ENCODE measurements at regions not wholly inside any gene's neighbourhood (a gene's known extent, or its start where the extent isn't known, plus 50 kb on each side); places are given as distances from the start of the nearest gene placed in this dataset.

DNA sequence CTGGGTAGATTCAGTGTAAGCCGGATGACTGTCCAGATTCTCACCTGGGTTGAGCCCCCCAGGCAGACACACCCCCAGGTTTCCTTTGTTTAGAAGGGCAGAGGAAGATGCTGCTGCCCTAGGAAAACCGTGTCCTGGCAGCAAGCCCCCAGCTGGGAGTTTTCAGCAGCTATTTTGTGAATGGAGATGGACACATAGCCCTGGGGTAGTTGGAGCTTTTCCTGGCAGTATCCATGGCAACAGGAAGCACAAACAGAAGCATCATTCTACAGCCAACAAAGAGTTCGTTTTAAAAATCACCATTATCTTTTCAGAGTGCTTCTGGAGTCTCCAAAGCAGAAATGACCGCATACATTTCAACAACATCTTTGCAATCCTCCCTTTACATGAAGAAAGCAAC is 245.5 kb downstream of the BRD1 start:
- no peak for DNase-seq

DNA sequence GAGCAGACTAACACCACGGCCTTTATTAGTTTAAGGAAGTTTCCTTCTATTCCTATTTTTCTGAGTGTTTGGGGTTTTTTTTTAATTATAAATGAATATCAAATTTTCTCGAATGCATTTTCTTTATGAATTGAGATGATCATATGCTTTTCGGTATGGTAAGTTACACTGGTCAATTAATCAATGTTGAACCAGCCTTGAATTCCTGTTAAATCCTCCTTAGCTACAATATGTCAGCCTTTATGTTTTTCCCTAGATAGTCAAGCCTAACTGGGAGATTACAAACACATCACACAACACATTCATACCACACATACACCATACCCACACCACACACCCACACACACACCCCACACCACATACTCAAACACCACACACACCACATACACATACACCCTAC is 247.6 kb downstream of the BRD1 start:
- no peak for DNase-seq

DNA sequence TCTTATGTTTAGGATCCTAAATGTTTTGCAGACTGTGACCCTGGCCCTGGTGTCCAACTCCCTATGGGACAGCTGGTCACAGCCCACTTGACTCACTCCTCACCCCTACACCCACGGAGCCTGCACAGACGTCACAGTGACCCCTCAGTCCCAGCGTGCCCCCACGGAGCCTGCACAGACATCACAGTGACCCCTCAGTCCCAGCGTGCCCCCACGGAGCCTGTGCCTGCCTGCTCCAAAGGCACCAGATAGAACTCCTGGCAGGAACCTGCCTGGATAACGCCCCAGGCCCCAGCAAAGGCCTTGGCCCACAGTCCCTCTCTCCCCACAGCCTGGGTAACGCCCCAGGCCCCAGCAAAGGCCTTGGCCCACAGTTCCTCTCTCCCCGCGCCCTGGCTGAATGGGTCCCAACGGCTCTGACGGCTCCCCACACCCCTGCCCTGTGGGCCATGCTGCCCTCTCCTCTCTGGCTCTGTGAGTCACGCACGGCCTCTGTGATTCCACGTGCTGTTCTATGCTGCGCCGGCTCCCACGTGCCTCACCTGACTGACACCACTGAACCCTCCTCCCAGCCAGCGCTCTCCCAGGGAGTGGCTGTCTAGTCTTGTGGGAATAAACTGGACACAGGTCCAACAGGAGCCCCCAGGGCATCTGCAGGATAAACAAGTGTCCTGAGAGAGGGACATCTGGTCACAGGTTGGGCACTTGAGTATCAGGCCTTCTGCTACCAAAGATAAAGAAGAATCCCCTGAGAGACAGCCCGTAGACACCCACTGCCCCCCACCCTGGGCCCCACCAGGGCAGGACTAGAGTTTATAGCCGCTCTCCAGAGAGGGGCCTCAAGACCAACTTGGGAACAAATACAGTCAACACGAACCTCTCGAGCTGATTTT is 250.3 kb downstream of the BRD1 start:
- no peak for DNase-seq

DNA sequence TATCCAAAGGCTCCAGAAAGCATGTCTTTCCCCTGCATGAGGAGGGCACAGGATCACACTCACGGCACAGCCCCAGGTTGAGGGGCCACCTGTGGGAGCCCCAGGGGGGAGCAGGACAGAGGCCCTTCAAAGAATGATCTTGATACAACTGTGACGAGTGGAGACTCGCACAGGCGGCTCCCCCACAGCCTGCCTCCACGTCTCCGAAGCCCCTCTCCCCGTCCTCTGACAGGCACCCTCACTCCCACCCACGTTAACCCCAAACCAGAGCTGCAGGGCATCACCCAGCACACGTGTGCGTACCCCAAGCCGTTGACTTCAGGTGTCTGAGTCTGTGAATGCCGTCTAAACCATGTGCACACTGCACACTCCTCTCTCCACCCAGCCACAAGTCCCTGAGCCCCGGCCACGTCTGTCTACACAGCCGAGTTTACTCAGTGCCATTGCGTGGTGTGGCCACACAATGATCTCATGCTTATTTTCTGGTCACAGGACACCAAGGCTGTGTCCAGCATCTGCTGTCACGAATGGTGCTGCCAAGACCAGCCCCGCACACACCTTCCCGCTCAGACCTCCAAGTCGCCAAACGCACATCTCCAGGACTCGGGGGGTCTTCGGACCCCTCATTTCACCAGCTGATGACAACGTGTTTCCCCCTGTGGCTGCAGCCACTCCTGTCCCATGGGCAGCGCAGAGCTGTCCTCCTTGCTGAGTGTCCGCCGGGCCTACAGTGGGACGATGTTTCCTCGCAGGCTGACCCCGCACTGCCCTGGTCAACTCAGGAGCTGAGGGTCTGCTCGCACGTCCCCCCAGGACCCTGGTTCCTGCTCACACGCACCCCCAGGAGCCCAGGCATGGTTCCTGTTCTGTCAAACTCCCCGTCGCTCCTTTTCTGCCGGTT is 251.2 kb downstream of the BRD1 start:
- no peak for DNase-seq

DNA sequence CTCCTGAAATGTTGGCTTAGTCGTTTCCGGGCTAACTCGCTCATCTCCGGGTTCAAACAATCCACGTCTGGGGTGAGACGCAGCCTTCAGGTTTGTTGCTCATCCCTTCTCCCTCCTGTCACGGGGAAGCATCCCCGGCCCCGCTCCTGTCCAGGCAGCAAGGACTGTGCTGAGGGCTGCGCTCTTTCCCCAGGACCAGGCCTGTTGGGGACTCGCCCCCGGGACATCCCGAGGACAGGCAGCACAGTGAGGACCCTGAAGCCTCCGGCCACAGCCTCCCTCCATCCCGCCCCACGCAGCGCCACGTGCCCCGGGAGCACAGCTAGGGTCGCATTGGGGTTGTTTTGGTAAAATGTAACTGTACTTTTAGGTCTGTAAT is 252.0 kb downstream of the BRD1 start:
- no peak for DNase-seq

DNA sequence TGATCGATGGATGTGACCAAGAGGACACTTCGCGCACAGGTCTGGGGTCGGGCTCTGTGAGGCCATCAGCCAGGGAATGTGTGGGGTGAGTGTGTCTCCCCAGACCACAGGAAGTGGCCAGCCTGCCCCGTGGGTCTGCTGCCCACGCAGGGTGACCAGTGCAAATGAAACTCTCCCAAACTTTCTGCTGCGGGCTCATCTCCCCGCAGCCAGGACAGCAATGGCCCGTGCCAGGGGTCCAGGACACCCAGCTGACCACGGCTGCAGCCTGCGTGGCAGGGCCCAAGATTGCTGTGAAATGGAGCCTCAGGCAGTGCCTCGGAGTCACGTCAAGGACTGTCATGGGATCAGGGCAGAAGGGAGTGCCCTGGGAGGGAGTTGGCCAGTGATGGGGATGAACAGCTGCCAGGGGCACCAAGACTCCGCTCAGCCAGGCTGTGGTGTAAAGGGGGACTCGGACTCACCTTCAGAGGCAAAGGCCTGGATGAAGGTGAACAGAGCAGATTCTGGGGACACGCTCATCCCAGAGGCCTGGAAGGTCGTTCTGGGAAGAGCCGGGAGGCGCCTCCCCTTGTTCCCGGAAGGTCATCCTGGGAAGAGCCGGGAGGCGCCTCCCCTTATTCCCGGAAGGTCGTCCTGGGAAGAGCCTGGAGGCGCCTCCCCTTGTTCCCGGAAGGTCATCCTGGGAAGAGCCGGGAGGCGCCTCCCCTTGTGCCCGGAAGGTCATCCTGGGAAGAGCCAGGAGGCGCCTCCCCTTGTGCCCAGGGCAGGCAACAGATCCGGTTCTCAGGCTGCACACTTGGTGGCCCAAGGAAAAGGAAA is 252.6 kb downstream of the BRD1 start:
- DNase-seq = no peak

DNA sequence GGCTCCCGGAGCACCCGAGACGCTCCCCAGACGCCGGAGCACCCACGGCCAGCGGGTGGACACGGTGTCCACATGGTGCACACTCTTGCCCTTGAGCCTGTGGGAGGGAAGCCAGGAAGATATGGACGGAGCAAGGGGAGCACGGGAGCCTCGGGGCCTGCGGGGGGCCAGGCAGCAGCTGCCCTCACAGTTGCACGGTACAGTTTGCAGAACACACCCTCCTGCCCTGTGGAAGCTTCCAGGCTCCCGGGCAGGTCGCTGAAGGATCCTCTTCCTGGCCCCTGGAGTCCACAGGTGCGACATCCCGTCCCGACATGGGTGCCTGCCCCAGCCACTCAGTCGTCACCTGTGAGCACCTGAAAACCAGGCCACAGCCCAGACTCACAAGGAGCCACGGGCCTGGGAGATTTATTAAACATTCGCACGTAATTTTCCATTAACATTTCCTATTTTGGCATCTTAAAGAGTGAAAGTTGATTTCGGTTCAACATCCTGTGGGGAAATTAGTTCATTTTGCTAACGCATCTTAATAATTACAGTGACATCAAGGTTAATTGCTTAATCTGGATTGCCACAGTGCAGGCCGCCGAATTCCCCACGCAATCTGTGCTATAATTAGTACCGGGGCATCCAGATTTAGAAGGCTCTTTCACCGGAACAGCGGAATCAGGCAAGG is 253.3 kb downstream of the BRD1 start:
- no peak for DNase-seq

DNA sequence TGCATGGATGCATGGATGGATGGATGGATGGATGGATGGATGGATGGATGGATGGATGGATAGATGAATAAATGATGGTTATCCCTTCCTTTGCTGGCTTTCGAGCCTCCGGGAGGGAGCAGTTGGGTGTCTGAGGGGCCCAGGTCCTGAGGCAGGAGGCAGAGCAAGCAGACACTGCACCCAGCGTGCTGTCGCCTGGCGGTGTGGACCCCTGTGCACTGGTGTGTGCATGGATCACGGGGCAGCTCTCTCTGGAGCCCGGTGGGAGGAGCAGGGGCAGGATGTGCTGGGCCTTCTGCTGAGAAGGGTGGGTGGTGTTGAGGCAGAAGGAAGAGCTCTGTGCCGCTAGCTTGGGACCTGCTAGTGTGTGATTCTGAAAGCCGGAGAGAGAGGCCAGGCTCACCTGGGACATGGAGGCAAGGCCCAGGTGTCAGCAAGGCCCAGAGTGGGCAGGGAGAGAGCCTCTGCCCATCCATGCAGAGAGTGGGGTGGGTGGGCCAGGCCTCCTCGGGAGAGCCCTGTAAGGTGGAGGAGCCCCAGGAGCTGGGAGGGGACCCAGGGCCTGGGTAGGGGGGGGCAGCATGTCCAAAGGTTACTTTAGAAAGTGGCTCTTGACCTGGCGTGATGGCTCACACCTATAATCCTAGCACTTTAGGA is 254.4 kb downstream of the BRD1 start:
- no peak for DNase-seq

DNA sequence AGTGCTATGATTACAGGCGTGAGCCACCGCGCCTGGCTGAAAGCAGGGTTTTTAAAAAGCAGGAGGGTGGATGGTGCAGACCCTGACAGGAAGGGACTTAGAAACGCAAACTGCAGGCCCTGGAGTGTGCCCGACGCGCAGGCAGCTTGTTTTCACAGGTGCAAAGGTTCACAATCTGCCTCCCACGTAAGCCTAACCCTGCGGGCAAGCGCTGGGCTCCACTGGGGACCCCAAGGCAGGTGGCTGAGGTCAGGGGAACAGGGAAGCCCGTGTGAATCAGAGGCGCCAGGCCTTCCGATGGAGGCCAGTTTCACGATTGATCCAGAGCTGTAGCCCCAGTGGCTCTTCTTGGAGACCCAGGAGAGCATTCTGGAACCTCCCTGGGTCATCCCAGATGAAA is 256.3 kb downstream of the BRD1 start:
- no peak for DNase-seq

DNA sequence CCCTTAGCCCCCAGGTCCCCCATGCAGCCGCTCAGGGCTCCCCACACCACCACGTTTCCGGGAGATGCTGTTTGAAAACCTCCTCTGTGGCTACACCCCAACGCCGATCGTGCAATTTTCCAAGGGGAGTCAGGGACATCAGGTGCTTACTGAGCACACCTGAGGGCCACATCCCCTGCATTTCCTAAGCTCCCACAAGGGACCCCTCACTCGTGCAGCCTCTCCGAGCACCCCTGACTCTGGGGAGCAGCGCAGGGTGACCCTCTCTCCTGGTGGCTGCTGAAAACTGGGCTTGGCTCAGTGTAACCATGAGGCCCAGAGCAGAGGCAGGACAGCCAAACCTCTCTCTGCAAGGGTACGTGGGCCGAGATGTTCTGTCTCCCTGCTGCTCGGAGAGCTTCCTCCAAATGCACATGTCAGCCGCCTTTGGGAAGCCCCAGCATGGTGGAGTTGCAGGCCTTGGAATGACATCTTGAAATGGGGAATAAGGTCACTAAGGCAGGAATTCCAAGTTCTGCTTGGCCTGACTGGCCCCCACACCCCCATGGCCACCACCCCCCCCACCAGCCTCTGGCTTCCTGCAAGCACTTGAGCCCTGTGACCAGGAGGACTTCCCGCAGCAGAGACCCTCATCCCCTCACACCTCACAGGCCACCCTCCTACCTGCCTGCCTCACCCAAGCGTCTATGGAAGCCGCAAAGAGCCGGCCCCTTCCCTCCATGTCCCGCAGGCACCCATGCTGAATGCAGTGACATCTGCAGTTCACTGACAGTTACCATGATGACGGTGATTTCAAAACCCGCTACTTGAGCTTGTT is 257.4 kb downstream of the BRD1 start:
- DNase-seq = no peak

DNA sequence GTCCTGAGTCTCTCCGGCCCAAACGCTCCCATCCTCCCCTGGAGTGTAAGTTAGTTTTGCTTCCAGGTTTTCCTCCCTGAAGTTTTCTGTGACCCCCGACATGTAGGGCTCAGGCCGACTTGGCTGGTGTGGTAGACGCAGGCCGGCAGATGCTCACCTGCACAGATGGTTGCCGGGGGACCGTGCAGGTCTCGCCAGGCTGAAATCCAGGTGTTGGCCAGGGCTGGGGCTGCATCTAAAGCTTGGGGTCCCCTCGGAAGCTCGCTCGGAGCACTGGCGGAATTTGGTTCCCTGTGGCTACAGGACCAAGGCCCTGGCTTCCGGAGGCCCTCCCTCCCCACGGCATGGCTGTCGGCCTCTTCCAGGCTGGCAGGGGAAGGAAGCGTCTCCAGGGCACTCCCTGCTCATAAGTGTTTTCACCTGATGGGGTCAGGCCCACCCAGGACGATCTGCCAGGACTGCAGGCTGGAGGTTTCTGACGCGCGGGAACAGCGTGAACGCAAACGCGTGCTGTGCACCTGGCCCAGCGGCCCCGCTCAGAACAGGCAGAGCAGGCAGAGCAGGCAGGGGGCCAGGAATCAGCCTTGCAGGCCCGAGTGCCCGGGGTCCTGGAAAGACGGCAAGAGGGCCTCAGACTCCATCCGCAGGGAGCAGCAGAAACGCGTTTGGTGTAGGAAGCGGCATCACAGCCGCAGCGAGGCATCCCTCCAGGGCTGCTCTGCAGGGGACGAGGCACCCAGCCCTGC is 258.2 kb downstream of the BRD1 start:
- no peak for DNase-seq

DNA sequence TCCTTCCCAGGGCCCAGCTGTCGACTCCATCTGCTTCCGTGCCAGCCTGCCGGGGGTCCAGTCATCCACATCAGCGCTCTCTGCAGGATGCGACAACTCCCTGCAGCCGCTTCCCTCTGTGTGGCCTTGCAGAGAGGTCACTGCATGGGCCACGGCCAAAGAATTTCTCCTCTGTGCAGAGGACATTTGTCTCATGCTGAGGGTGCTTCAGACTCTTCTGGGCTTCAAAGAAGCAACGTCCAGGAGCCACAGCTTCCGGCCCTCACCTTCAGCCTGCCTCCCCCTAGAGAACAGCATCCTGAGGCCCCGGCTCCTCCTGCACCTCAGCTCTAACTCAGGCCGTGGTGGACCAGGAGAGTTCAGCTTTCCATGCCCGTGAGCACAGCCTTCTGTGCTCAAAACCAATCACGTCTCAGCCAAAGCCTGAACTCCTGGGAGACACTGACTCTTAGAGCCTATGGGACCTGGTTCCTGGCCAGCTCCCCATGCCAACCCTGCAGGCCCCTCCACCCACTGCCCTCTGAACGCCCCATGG is 258.9 kb downstream of the BRD1 start:
- no peak for DNase-seq

DNA sequence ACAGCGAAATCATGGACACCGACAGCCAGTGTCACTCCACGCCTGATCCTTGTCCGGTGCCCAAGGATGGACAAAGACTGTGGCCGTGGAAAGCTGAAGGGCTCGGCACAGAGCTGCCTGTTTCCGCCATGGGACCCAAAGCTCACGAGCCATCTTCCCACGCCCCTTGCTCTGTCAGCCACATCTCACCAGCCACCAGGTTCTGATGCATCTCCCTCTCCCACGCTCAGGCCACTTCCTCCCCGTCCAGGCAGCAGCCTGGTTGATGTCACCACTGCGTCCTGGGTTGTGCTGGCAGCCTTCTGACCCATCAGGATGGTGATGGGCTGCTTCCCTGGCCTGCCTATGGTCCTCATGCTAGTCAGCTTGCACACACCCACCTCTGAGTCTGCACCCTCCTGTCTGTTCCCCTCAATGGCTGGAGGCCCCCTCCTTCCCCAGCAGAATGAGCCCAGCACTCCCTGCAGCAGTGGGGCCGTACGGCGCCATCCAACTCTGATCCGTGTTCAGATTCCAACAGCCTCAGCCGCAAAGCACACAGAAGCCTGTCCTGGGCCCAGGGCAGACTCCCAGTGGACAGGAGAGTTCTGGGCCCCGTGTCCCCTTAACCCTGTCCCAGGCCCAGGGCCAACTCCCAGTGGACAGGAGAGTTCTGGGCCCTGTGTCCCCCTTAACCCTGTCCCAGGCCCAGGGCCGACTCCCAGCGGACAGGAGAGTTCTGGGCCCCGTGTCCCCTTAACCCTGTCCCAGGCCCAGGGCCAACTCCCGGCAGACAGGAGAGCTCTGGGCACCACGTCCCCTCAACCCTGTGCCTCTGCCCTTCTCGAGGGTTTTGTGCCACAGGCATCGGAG is 259.5 kb downstream of the BRD1 start:
- no peak for DNase-seq

DNA sequence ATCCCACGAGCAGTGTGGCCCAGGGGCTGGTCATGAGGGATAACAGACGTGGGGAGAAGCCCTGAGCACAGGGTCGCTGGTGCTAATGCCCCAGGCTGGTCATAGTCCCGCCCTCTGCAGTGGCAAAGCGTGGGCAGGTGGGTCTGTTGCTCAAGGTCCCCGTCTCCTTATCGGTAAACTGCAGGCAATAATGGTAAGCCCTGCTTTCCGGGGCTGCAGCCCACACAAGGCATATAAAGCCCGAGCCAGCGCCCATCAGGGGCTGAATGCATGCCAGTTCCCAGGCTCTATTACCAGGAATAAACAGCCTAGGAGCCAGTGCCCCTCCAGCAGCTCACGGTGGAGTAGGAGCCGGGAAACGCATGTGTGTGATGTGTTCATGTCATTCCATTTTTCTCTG is 261.0 kb downstream of the BRD1 start:
- no peak for DNase-seq

DNA sequence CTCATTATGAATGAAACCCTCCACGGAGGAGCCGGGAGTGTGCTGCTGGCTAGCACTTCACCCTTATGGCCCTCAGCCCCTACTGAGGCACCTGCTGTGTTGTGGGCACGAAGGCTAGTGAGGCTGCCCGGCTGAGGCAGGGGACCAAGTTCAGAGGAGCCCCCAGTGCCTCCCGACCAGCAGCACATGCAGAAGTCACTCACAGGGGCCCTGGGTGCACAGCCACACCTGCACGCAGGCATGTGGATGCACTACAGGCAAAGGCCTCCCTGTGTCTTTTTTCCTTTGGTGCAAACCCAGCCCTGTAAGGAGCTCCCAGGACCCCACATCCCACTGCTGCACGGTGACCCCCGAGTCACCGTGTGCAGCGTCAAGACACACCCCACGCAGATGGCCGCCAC is 261.5 kb downstream of the BRD1 start:
- DNase-seq = no peak

DNA sequence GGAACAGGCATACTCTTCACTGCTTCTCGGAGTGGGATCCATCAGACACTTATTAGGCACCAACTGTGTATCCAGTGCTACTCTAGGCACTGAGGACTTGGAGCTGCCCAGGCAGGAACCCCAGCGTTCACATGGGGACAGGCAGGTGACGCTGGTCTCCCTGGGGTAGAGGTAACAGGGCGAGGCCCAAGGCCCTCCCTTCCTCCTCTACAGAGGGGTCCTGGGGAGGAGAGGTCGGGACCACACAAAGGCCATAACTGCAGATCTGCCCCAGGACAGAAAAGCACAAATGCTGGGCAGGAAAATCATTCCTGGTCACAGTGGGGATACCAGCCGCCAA is 262.2 kb downstream of the BRD1 start:
- no peak for DNase-seq

DNA sequence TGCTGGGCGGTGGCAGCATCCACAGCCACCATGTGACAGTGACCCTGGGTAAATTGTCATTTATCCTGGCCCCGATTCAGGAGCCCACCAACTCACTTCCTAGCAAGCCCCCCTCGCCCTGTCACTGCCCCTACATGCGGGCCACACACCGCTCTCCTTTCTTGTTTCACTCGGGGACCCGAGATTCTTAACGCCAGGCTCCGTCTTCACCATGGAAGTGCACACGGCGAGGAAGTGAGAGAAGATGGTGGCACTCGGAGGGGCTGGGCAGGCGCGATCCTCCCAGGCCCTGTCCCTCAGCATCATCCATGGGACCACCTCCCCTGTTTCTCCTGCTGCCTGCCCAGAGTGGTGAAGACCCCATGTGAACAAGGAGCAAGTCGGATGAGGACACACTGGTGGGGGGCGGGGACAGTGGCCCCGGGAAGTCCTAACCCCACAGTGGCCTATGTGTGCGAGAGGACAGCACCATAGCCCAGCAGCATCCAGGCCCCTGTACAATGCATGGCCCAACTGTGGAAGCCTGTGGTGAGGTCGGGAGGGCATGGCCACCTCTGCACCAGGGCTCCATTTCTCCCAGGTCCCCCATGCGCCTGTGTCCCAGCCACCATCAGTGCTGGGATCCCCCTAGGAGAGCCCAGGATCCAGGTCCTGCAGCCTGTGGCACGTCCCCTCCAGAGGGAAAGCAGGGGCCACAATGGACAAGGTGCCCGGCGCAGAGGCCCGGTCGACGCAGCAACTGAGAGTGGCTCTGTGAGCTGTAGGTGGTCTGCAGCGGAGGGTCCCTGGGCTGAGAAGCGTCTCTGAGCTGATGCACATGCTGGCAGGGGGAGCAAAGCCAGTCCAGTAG is 262.8 kb downstream of the BRD1 start:
- no peak for DNase-seq

DNA sequence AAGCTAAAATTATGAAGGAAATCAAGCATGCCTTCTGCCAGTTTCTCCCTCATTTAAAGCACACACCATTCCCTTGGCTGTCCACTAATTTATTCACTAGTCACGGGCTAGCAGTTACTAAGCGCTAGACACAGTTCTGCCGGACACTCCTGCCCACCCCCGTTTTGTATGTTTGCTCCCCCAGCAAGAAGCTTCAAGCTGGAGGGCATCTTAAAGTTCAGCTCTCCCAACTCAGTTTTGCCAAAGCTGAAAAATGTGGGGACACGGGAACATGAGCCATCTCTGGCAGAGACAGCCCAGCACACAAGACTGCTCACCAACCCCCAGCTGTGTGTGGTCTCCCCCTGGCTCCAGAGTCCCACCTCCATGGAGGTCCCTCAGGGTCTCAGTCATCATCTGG is 263.6 kb downstream of the BRD1 start:
- no peak for DNase-seq
